Activated B cell treated with CpG ODN at 0.5 μM for 24 hours (primary cell): ENCODE measurements at regions not wholly inside any gene's neighbourhood (a gene's known extent, or its start where the extent isn't known, plus 50 kb on each side); places are given as distances from the start of the nearest gene placed in this dataset.
"Not testable (repeated sequence)": the region's sequence is repeated elsewhere in the genome, so short reads cannot be mapped to it uniquely, and the experiment has no call there.

ENCODE experiments used
- ATAC-seq: fragments of 200-7000 bp; cut with Tn5 transposase; one replicate; pipeline ENCODE4 v1.10.0; 2021; ENCODE audit warnings: low read depth, mild to moderate bottlenecking, moderate library complexity
- CTCF ChIA-PET: fragments of 350-600 bp; sonication (Branson Sonifier 250); formaldehyde crosslinking; loops from one replicate; lab custom pipeline; 2021; ENCODE audit warnings: antibody characterized with exemption; lab: Charles Lee
- POLR2A ChIA-PET: fragments of 350-600 bp; sonication (Branson Sonifier 250); formaldehyde crosslinking; loops from one replicate; lab custom pipeline; 2021; ENCODE audit warnings: antibody characterized with exemption; lab: Charles Lee
- DNase-seq: peaks from one replicate; pipeline ENCODE4 v3.0.0; 2022
- H3K27ac Mint-ChIP-seq: one replicate; pipeline ENCODE4 v1.8.0; 2020; ENCODE audit warnings: mixed read lengths
- H3K27me3 Mint-ChIP-seq: one replicate; pipeline ENCODE4 v1.8.0; 2021; ENCODE audit warnings: mixed read lengths
- H3K36me3 Mint-ChIP-seq: one replicate; pipeline ENCODE4 v1.8.0; 2021; ENCODE audit warnings: low read depth, mixed read lengths
- H3K4me1 Mint-ChIP-seq: one replicate; pipeline ENCODE4 v1.8.0; 2021; ENCODE audit warnings: mixed read lengths
- H3K4me3 Mint-ChIP-seq: one replicate; pipeline ENCODE4 v1.8.0; 2020; ENCODE audit warnings: mild to moderate bottlenecking, mixed read lengths
- H3K9me3 Mint-ChIP-seq: one replicate; pipeline ENCODE4 v1.8.0; 2020; ENCODE audit warnings: mixed read lengths
- CTCF ChIP-seq: fragments of 200-600 bp; IDR thresholded peaks from one replicate; pipeline ENCODE4 v1.8.0; 2022; ENCODE audit warnings: antibody characterized with exemption, mild to moderate bottlenecking
- intact Hi-C: fragments of 100-400 bp; cut with micrococcal nuclease; formaldehyde crosslinking; loops from one replicate; pipeline ENCODE4 v1.15.1; 2024

- H3K36me3 Mint-ChIP-seq = no peaks in the 10 kb centered on the region
- ATAC-seq = no peak
- no peak overlapping the region for H3K4me3 Mint-ChIP-seq
- H3K27ac Mint-ChIP-seq = no peak overlapping the region
- no peaks in the 10 kb centered on the region for H3K9me3 Mint-ChIP-seq
- no peaks in the 10 kb centered on the region for H3K4me1 Mint-ChIP-seq
- ChIA-PET CTCF (no interaction called here), POLR2A (no interaction called here)
- intact Hi-C loops = no loop called here
- DNase-seq = no peak
- TF ChIP-seq CTCF = no peak
- H3K27me3 Mint-ChIP-seq = peaks cover 14% of the 10 kb centered on the region
Measured at GRCh38 chr10:30169342-30169741, 110.0 kb upstream of the JCAD start.

- Mint-ChIP-seq H3K27ac (no peak overlapping the region), H3K9me3 (no peaks in the 10 kb centered on the region), H3K36me3 (no peaks in the 10 kb centered on the region), H3K4me1 (peaks cover 5% of the 10 kb centered on the region), H3K27me3 (peaks cover 18% of the 10 kb centered on the region), H3K4me3 (no peak overlapping the region)
- ChIA-PET CTCF (no interaction called here), POLR2A (no interaction called here)
- no peak for DNase-seq
- no peak for TF ChIP-seq CTCF
- intact Hi-C loops = no loop called here
- ATAC-seq = no peak
Measured at GRCh38 chr10:30166929-30167328, 107.5 kb upstream of the JCAD start.

GRCh38 chr10:30163410-30163809 lies 104.0 kb upstream of the JCAD start:
- intact Hi-C loops, DNase-seq, ATAC-seq, POLR2A ChIA-PET, H3K4me3 Mint-ChIP-seq, H3K4me1 Mint-ChIP-seq, H3K9me3 Mint-ChIP-seq, H3K36me3 Mint-ChIP-seq, H3K27ac Mint-ChIP-seq, CTCF ChIA-PET: not testable (repeated sequence)
- H3K27me3 Mint-ChIP-seq = peaks cover 16% of the 10 kb centered on the region

- H3K27me3 Mint-ChIP-seq = peaks cover 13% of the 10 kb centered on the region
- POLR2A ChIA-PET, intact Hi-C loops, DNase-seq, H3K4me3 Mint-ChIP-seq, H3K4me1 Mint-ChIP-seq, ATAC-seq, H3K27ac Mint-ChIP-seq, CTCF ChIA-PET, H3K36me3 Mint-ChIP-seq, H3K9me3 Mint-ChIP-seq: not testable (repeated sequence)
Measured at GRCh38 chr10:30162796-30163195, 103.4 kb upstream of the JCAD start.

GRCh38 chr10:30160271-30160982 lies 101.0 kb upstream of the JCAD start:
- Mint-ChIP-seq H3K4me3 (no peak overlapping the region), H3K9me3 (no peaks in the 10 kb centered on the region), H3K27me3 (peaks cover 7% of the 10 kb centered on the region), H3K4me1 (peaks cover 5% of the 10 kb centered on the region), H3K36me3 (no peaks in the 10 kb centered on the region), H3K27ac (no peak overlapping the region)
- DNase-seq = no peak
- TF ChIP-seq CTCF = no peak
- ChIA-PET CTCF (no interaction called here), POLR2A (no interaction called here)
- no peak for ATAC-seq
- intact Hi-C loops = no loop called here

- H3K9me3 Mint-ChIP-seq, ATAC-seq, H3K4me1 Mint-ChIP-seq, H3K27me3 Mint-ChIP-seq, POLR2A ChIA-PET, CTCF ChIA-PET, H3K36me3 Mint-ChIP-seq, H3K27ac Mint-ChIP-seq, H3K4me3 Mint-ChIP-seq, intact Hi-C loops, DNase-seq: not testable (repeated sequence)
Measured at GRCh38 chr10:30159614-30160013, 100.2 kb upstream of the JCAD start.
